ENCODE measurements at regions not wholly inside any gene's neighbourhood (a gene's known extent, or its start where the extent isn't known, plus 50 kb on each side); places are given as distances from the start of the nearest gene placed in this dataset.

GRCh38 chr15:60090747-60091146, 86.6 kb downstream of the FOXB1 start:
- H3K79me2 ChIP-seq (replicated peaks; ENCODE audit: insufficient read depth, low read length): no peaks in the 10 kb centered on the region
- H2AFZ ChIP-seq (ENCODE audit: low read depth, low read length): no peak overlapping the region

GRCh38 chr15:60091157-60091556, 87.0 kb downstream of the FOXB1 start:
- H3K4me3 ChIP-seq (ENCODE audit: low read length): no peak overlapping the region
- no peaks in the 10 kb centered on the region for H3K27me3 ChIP-seq (ENCODE audit: insufficient read depth, low read depth, low read length)
- H3K79me2 ChIP-seq (replicated peaks; ENCODE audit: insufficient read depth, low read length): no peaks in the 10 kb centered on the region
- no peak overlapping the region for H3K4me2 ChIP-seq (ENCODE audit: low read length)
- H3K36me3 ChIP-seq (ENCODE audit: insufficient read depth, low read length): no peaks in the 10 kb centered on the region
- H2AFZ ChIP-seq (ENCODE audit: low read depth, low read length): no peak overlapping the region
- TF ChIP-seq POLR2AphosphoS5 (IDR thresholded peaks at IDR 0.05) (no peak), EP300 (conservative IDR thresholded peaks at IDR 0.05; ENCODE audit: poor library complexity, severe bottlenecking) (no peak), EZH2 (IDR thresholded peaks at IDR 0.05; ENCODE audit: borderline replicate concordance, insufficient read depth, low read length, poor library complexity, severe bottlenecking) (no peak), RAD21 (conservative IDR thresholded peaks at IDR 0.05) (no peak), SMC3 (conservative IDR thresholded peaks at IDR 0.05; ENCODE audit: poor library complexity) (no peak), MXI1 (conservative IDR thresholded peaks at IDR 0.05; ENCODE audit: poor library complexity, severe bottlenecking) (no peak), REST (IDR thresholded peaks at IDR 0.05; ENCODE audit: borderline replicate concordance) (no peak), TAF1 (IDR thresholded peaks at IDR 0.05; ENCODE audit: low read depth) (no peak)
- no peaks in the 10 kb centered on the region for H3K9me3 ChIP-seq (ENCODE audit: low read length)
- no peaks in the 10 kb centered on the region for H3F3A ChIP-seq (ENCODE audit: insufficient read depth, low read length, poor library complexity, severe bottlenecking)
- no peaks in the 10 kb centered on the region for H3K9me2 ChIP-seq (ENCODE audit: insufficient read depth, low read length)
- no peak overlapping the region for H3K9ac ChIP-seq (ENCODE audit: low read length)
- no peaks in the 10 kb centered on the region for H4K20me1 ChIP-seq (ENCODE audit: insufficient read depth)
- H3K27ac ChIP-seq (ENCODE audit: low read length): no peak overlapping the region

More at GRCh38 chr15:60090747-60091146, 86.6 kb downstream of the FOXB1 start:
- Histone ChIP-seq H3K4me2 (ENCODE audit: low read length) (no peak overlapping the region), H3K27me3 (ENCODE audit: insufficient read depth, low read depth, low read length) (no peaks in the 10 kb centered on the region), H3K4me3 (ENCODE audit: low read length) (no peak overlapping the region), H3K9ac (ENCODE audit: low read length) (no peak overlapping the region), H3F3A (ENCODE audit: insufficient read depth, low read length, poor library complexity, severe bottlenecking) (no peaks in the 10 kb centered on the region), H3K9me3 (ENCODE audit: low read length) (no peaks in the 10 kb centered on the region), H3K9me2 (ENCODE audit: insufficient read depth, low read length) (no peaks in the 10 kb centered on the region), H3K27ac (ENCODE audit: low read length) (no peak overlapping the region), H3K36me3 (ENCODE audit: insufficient read depth, low read length) (no peaks in the 10 kb centered on the region), H4K20me1 (ENCODE audit: insufficient read depth) (no peaks in the 10 kb centered on the region)
- TF ChIP-seq RAD21 (conservative IDR thresholded peaks at IDR 0.05): no peak
- TF ChIP-seq TAF1 (IDR thresholded peaks at IDR 0.05; ENCODE audit: low read depth): no peak
- TF ChIP-seq CTCF (IDR thresholded peaks at IDR 0.05; ENCODE audit: poor library complexity, severe bottlenecking): no peak
- no peak for TF ChIP-seq EZH2 (IDR thresholded peaks at IDR 0.05; ENCODE audit: borderline replicate concordance, insufficient read depth, low read length, poor library complexity, severe bottlenecking)
- no peak for TF ChIP-seq MXI1 (conservative IDR thresholded peaks at IDR 0.05; ENCODE audit: poor library complexity, severe bottlenecking)
- TF ChIP-seq REST (IDR thresholded peaks at IDR 0.05; ENCODE audit: borderline replicate concordance): no peak
- TF ChIP-seq POLR2AphosphoS5 (IDR thresholded peaks at IDR 0.05): no peak
- no peak for TF ChIP-seq EP300 (conservative IDR thresholded peaks at IDR 0.05; ENCODE audit: poor library complexity, severe bottlenecking)

Measured in neural cell (in vitro differentiated cells).